ENCODE measurements at regions not wholly inside any gene's neighbourhood (a gene's known extent, or its start where the extent isn't known, plus 50 kb on each side); places are given as distances from the start of the nearest gene placed in this dataset.

DNA sequence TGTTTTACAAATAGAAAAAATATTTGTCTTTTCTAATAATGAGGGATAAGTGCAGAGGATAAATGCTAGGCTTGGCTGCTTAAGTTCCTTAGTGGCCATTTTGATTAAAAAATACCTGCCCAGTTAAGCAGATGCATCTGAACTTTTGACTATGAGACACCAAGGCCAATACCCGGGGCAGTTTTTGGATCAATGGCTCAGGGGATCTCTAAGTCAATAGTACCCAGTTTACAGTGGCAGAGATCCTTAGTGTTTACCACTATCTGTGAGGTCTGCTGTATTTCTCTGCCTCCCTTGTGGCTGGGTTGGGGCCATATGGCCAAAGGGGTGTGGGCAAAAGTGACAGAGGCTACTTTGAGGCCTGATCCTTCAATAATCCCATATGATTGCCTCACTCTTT is 184.5 kb upstream of the MAST4 start:
- H3K14ac ChIP-seq (ENCODE audit: low read length): no peak overlapping the region
- H2BK15ac ChIP-seq (ENCODE audit: low read length): no peak overlapping the region
- H3K27me3 ChIP-seq (ENCODE audit: control insufficient read depth in 3 of 3, insufficient read depth in 3 of 3, low read depth in 1 of 3, low read length in 3 of 3): no peaks in the 10 kb centered on the region
- H3K23ac ChIP-seq (ENCODE audit: low read depth, low read length, poor library complexity): no peak overlapping the region
- peaks cover 0 to 2% of the 10 kb centered on the region in 2 donors for H3K4me1 ChIP-seq (ENCODE audit: control insufficient read depth in 2 of 2, insufficient read depth in 1 of 2, low read depth in 1 of 2, low read length in 2 of 2)
- H3K36me3 ChIP-seq (replicated peaks in 1 of 2; ENCODE audit: control insufficient read depth in 2 of 2, insufficient read depth in 2 of 2, low read length in 2 of 2): no peaks in the 10 kb centered on the region
- no peak overlapping the region for H2BK120ac ChIP-seq (ENCODE audit: low read depth, low read length)
- H4K91ac ChIP-seq (ENCODE audit: low read depth, low read length, poor library complexity): no peak overlapping the region
- H3K4me2 ChIP-seq (ENCODE audit: insufficient read depth, low read length, poor library complexity, severe bottlenecking): no peak overlapping the region
- no peaks in the 10 kb centered on the region for H3K79me1 ChIP-seq (ENCODE audit: low read depth, low read length)
- H2AK5ac ChIP-seq (ENCODE audit: low read depth, low read length): no peak overlapping the region
- no peak overlapping the region for H3K4ac ChIP-seq (ENCODE audit: low read length)
- H2BK5ac ChIP-seq (ENCODE audit: low read length): no peak overlapping the region
- no peak overlapping the region for H3K27ac ChIP-seq (replicated peaks; ENCODE audit: low read length)
- no peak overlapping the region for H4K8ac ChIP-seq (ENCODE audit: low read depth, low read length)
- no peaks in the 10 kb centered on the region for H3K9me3 ChIP-seq (replicated peaks in 1 of 2; ENCODE audit: control insufficient read depth in 2 of 2, insufficient read depth in 1 of 2, low read depth in 1 of 2, low read length in 2 of 2)
- no CpG with 5 or more reads among the region's 1 CpG for WGBS, 2 donors (ENCODE audit: extremely low coverage in 2 of 2, insufficient read length in 2 of 2, insufficient replicate concordance in 1 of 2)
- no peak overlapping the region for H2BK12ac ChIP-seq (ENCODE audit: low read length)
- H3K4me3 ChIP-seq (ENCODE audit: low read length in 2 of 2): no peak overlapping the region
- no peak overlapping the region for H3K18ac ChIP-seq (ENCODE audit: low read length)
- H3K9ac ChIP-seq (ENCODE audit: low read depth, low read length, poor library complexity): no peak overlapping the region
- no peak overlapping the region for H2AFZ ChIP-seq (ENCODE audit: low read length)
- DNase-seq (ENCODE audit: low spot score): no peak

GRCh38 chr5:66413931-66414330 is 182.3 kb upstream of the MAST4 start:
- Histone ChIP-seq H3K18ac (ENCODE audit: low read length) (no peak overlapping the region), H3K4me2 (ENCODE audit: insufficient read depth, low read length, poor library complexity, severe bottlenecking) (no peak overlapping the region), H3K14ac (ENCODE audit: low read length) (no peak overlapping the region), H2BK5ac (ENCODE audit: low read length) (no peak overlapping the region), H3K36me3 (replicated peaks in 1 of 2; ENCODE audit: control insufficient read depth in 2 of 2, insufficient read depth in 2 of 2, low read length in 2 of 2) (no peaks in the 10 kb centered on the region), H3K27ac (replicated peaks; ENCODE audit: low read length) (no peak overlapping the region), H2AK5ac (ENCODE audit: low read depth, low read length) (no peak overlapping the region), H3K9me3 (replicated peaks in 1 of 2; ENCODE audit: control insufficient read depth in 2 of 2, insufficient read depth in 1 of 2, low read depth in 1 of 2, low read length in 2 of 2) (no peaks in the 10 kb centered on the region), H4K91ac (ENCODE audit: low read depth, low read length, poor library complexity) (no peak overlapping the region), H2BK120ac (ENCODE audit: low read depth, low read length) (no peak overlapping the region), H3K79me1 (ENCODE audit: low read depth, low read length) (no peaks in the 10 kb centered on the region), H3K27me3 (ENCODE audit: control insufficient read depth in 3 of 3, insufficient read depth in 3 of 3, low read depth in 1 of 3, low read length in 3 of 3) (no peaks in the 10 kb centered on the region), H2AFZ (ENCODE audit: low read length) (no peak overlapping the region), H2BK12ac (ENCODE audit: low read length) (no peak overlapping the region), H3K4me3 (ENCODE audit: low read length in 2 of 2) (no peak overlapping the region), H3K23ac (ENCODE audit: low read depth, low read length, poor library complexity) (no peak overlapping the region), H3K4ac (ENCODE audit: low read length) (no peak overlapping the region), H4K8ac (ENCODE audit: low read depth, low read length) (no peak overlapping the region), H2BK15ac (ENCODE audit: low read length) (no peak overlapping the region), H3K9ac (ENCODE audit: low read depth, low read length, poor library complexity) (no peak overlapping the region), H3K4me1 (ENCODE audit: control insufficient read depth in 2 of 2, insufficient read depth in 1 of 2, low read depth in 1 of 2, low read length in 2 of 2) (no peaks in the 10 kb centered on the region)
- no CpG with 5 or more reads among the region's 1 CpG for WGBS, 2 donors (ENCODE audit: extremely low coverage in 2 of 2, insufficient read length in 2 of 2, insufficient replicate concordance in 1 of 2)
- DNase-seq (ENCODE audit: low spot score): no peak

DNA sequence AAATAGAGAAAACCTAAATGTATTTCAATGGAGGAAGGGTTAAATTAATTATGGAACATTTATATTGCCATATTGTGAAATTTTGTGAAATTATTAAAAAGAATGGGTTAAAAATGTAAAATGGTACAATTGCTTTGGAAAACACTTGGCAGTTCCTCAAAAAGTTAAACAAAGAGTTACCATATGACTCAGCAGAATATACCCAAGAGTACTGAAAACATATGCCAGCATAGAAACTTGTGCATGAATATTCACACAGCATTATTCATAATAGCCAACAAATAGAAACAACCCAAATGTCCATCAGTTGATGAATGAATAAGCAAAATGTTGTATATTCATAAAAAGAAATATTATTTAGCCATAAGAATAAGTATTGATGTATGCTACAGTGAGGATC is 181.0 kb upstream of the MAST4 start:
- Histone ChIP-seq H2BK12ac (ENCODE audit: low read length) (no peak overlapping the region), H3K14ac (ENCODE audit: low read length) (no peak overlapping the region), H3K4me3 (ENCODE audit: low read length in 2 of 2) (no peak overlapping the region), H2BK15ac (ENCODE audit: low read length) (no peak overlapping the region), H2BK5ac (ENCODE audit: low read length) (no peak overlapping the region), H3K79me1 (ENCODE audit: low read depth, low read length) (no peaks in the 10 kb centered on the region), H3K36me3 (replicated peaks in 1 of 2; ENCODE audit: control insufficient read depth in 2 of 2, insufficient read depth in 2 of 2, low read length in 2 of 2) (no peaks in the 10 kb centered on the region), H3K27me3 (ENCODE audit: control insufficient read depth in 3 of 3, insufficient read depth in 3 of 3, low read depth in 1 of 3, low read length in 3 of 3) (no peaks in the 10 kb centered on the region), H2AK5ac (ENCODE audit: low read depth, low read length) (no peak overlapping the region), H4K91ac (ENCODE audit: low read depth, low read length, poor library complexity) (no peak overlapping the region), H4K8ac (ENCODE audit: low read depth, low read length) (no peak overlapping the region), H3K27ac (replicated peaks; ENCODE audit: low read length) (no peak overlapping the region), H3K4me1 (ENCODE audit: control insufficient read depth in 2 of 2, insufficient read depth in 1 of 2, low read depth in 1 of 2, low read length in 2 of 2) (no peaks in the 10 kb centered on the region), H3K23ac (ENCODE audit: low read depth, low read length, poor library complexity) (no peak overlapping the region), H3K9me3 (replicated peaks in 1 of 2; ENCODE audit: control insufficient read depth in 2 of 2, insufficient read depth in 1 of 2, low read depth in 1 of 2, low read length in 2 of 2) (no peaks in the 10 kb centered on the region), H3K9ac (ENCODE audit: low read depth, low read length, poor library complexity) (no peak overlapping the region), H2BK120ac (ENCODE audit: low read depth, low read length) (no peak overlapping the region), H2AFZ (ENCODE audit: low read length) (no peak overlapping the region), H3K4me2 (ENCODE audit: insufficient read depth, low read length, poor library complexity, severe bottlenecking) (no peak overlapping the region), H3K18ac (ENCODE audit: low read length) (no peak overlapping the region), H3K4ac (ENCODE audit: low read length) (no peak overlapping the region)
- no peak for DNase-seq (ENCODE audit: low spot score)

DNA sequence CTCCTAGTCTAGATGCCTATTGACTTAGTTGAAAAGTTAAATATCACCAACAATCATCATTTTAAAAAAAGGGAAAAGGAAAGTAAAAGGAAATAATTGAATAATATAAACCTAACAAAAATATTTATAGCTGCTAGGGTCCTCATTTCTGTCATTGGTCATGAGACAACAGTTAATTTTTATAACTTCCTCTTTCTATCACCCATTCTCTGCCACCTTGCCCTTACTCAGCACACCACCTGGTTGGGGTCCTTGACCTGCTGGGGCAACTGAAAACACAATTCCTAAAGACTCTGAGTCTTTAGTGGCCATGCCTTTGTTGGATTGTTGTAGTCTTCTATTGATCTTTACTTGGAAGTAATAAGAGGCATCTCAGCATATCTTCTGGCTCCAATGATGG is 179.5 kb upstream of the MAST4 start:
- H2BK5ac ChIP-seq (ENCODE audit: low read length): no peak overlapping the region
- no peak overlapping the region for H3K14ac ChIP-seq (ENCODE audit: low read length)
- no peak for DNase-seq (ENCODE audit: low spot score)
- no peaks in the 10 kb centered on the region for H3K27me3 ChIP-seq (ENCODE audit: control insufficient read depth in 3 of 3, insufficient read depth in 3 of 3, low read depth in 1 of 3, low read length in 3 of 3)
- no peaks in the 10 kb centered on the region for H3K79me1 ChIP-seq (ENCODE audit: low read depth, low read length)
- no peak overlapping the region for H2BK120ac ChIP-seq (ENCODE audit: low read depth, low read length)
- no peak overlapping the region for H3K23ac ChIP-seq (ENCODE audit: low read depth, low read length, poor library complexity)
- H4K91ac ChIP-seq (ENCODE audit: low read depth, low read length, poor library complexity): no peak overlapping the region
- H2BK15ac ChIP-seq (ENCODE audit: low read length): no peak overlapping the region
- no peaks in the 10 kb centered on the region for H3K9me3 ChIP-seq (replicated peaks in 1 of 2; ENCODE audit: control insufficient read depth in 2 of 2, insufficient read depth in 1 of 2, low read depth in 1 of 2, low read length in 2 of 2)
- H3K4me1 ChIP-seq (ENCODE audit: control insufficient read depth in 2 of 2, insufficient read depth in 1 of 2, low read depth in 1 of 2, low read length in 2 of 2): no peaks in the 10 kb centered on the region
- H2AFZ ChIP-seq (ENCODE audit: low read length): no peak overlapping the region
- no peak overlapping the region for H3K9ac ChIP-seq (ENCODE audit: low read depth, low read length, poor library complexity)
- no peak overlapping the region for H3K4ac ChIP-seq (ENCODE audit: low read length)
- H3K4me3 ChIP-seq (ENCODE audit: low read length in 2 of 2): no peak overlapping the region
- no peak overlapping the region for H2BK12ac ChIP-seq (ENCODE audit: low read length)
- H3K4me2 ChIP-seq (ENCODE audit: insufficient read depth, low read length, poor library complexity, severe bottlenecking): no peak overlapping the region
- H4K8ac ChIP-seq (ENCODE audit: low read depth, low read length): no peak overlapping the region
- no peak overlapping the region for H2AK5ac ChIP-seq (ENCODE audit: low read depth, low read length)
- no peak overlapping the region for H3K18ac ChIP-seq (ENCODE audit: low read length)
- H3K27ac ChIP-seq (replicated peaks; ENCODE audit: low read length): no peak overlapping the region
- no peaks in the 10 kb centered on the region for H3K36me3 ChIP-seq (replicated peaks in 1 of 2; ENCODE audit: control insufficient read depth in 2 of 2, insufficient read depth in 2 of 2, low read length in 2 of 2)

Measured in neuronal stem cell (in vitro differentiated cells).